HL-60 (cell line): ENCODE measurements at regions not wholly inside any gene's neighbourhood (a gene's known extent, or its start where the extent isn't known, plus 50 kb on each side); places are given as distances from the start of the nearest gene placed in this dataset.

ENCODE experiments used
- DNase-seq, 2 experiments: peaks; one replicate each; pipeline ENCODE4 v3.0.0-alpha.2; 2010 to 2020; ENCODE audit warnings: low read depth in 1 of 2, low spot score in 1 of 2
- H3K27ac ChIP-seq: fragments of 250-450 bp; sonication (Bioruptor Pico); replicated peaks from 2 replicates; pipeline ENCODE4 v1.5.1; 2020; ENCODE audit warnings: mild to moderate bottlenecking, moderate library complexity
- H3K27me3 ChIP-seq: fragments of 250-450 bp; sonication (Bioruptor Pico); 2 replicates; pipeline ENCODE4 v1.5.1; 2021; ENCODE audit warnings: mild to moderate bottlenecking, moderate library complexity; ENCODE audit not compliant: insufficient read depth, poor library complexity, severe bottlenecking
- H3K4me3 ChIP-seq: replicated peaks from 2 replicates; pipeline ENCODE4 v1.5.1; 2011; ENCODE audit warnings: mild to moderate bottlenecking, control low read depth, low read length; ENCODE audit not compliant: insufficient read depth
- GABPA ChIP-seq: IDR thresholded peaks from 2 replicates; pipeline ENCODE4 v1.6.1; 2012; ENCODE audit warnings: low read depth
- POLR2AphosphoS5 ChIP-seq: IDR thresholded peaks from 2 replicates; pipeline ENCODE4 v1.6.1; 2012; ENCODE audit warnings: low read depth
- SPI1 ChIP-seq: IDR thresholded peaks from 2 replicates; pipeline ENCODE4 v1.6.1; 2012; ENCODE audit warnings: low read depth, mild to moderate bottlenecking, borderline replicate concordance
- TF ChIP-seq, protein P1 (sequence below): IDR thresholded peaks from one replicate; pipeline ENCODE4 v1.5.1; 2011; ENCODE audit warnings: low read length, control low read depth, inconsistent platforms; ENCODE audit not compliant: insufficient read depth
- TF ChIP-seq, protein P2 (sequence below): IDR thresholded peaks from 2 replicates; pipeline ENCODE4 v1.6.1; 2012; ENCODE audit warnings: low read depth; ENCODE audit not compliant: insufficient replicate concordance

DNA sequence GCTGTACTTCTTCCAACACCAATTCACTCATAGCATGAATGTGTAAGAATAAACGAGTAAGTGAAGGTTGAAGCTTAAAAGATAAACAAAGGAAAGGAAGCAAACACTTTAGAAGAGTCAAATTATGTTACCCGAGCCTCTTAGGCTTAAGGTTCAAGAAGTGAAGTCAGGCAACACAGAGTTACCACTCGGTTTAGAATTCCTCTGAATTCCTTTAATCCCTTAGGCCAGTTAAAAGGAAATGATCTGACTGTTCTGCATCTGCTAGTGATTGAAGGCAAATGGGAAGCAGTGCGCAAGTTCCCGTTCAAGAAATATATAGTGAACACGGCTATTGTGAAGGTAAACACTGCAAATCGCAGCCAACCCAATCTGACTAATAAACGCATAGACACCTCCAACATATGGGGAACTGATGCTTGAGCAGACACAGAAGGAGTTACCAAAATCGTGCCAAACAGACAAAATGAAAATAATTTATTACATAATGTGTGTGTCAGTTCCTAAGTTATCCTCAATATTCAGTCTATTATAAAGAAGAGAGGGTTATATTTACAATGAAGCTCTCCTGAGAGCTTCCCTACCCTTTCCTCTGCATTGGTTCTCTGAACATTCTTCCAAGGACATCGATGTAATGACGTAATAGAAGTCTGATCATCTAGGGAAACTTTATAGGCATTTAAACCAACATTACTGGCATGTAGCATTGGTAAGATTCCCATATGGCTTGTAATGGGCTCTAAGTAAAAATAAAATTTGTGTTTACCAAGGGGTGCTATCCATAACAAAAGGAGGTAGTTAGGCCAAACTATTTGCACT lies 837.1 kb upstream of the ZNF608 start:
- DNase-seq = no peak
- H3K27me3 ChIP-seq = no peaks in the 10 kb centered on the region
- TF ChIP-seq POLR2AphosphoS5 (no peak), SPI1 (no peak), GABPA (no peak)
- TF ChIP-seq, protein P1, sequence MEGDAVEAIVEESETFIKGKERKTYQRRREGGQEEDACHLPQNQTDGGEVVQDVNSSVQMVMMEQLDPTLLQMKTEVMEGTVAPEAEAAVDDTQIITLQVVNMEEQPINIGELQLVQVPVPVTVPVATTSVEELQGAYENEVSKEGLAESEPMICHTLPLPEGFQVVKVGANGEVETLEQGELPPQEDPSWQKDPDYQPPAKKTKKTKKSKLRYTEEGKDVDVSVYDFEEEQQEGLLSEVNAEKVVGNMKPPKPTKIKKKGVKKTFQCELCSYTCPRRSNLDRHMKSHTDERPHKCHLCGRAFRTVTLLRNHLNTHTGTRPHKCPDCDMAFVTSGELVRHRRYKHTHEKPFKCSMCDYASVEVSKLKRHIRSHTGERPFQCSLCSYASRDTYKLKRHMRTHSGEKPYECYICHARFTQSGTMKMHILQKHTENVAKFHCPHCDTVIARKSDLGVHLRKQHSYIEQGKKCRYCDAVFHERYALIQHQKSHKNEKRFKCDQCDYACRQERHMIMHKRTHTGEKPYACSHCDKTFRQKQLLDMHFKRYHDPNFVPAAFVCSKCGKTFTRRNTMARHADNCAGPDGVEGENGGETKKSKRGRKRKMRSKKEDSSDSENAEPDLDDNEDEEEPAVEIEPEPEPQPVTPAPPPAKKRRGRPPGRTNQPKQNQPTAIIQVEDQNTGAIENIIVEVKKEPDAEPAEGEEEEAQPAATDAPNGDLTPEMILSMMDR = no peak
- TF ChIP-seq, protein P2, sequence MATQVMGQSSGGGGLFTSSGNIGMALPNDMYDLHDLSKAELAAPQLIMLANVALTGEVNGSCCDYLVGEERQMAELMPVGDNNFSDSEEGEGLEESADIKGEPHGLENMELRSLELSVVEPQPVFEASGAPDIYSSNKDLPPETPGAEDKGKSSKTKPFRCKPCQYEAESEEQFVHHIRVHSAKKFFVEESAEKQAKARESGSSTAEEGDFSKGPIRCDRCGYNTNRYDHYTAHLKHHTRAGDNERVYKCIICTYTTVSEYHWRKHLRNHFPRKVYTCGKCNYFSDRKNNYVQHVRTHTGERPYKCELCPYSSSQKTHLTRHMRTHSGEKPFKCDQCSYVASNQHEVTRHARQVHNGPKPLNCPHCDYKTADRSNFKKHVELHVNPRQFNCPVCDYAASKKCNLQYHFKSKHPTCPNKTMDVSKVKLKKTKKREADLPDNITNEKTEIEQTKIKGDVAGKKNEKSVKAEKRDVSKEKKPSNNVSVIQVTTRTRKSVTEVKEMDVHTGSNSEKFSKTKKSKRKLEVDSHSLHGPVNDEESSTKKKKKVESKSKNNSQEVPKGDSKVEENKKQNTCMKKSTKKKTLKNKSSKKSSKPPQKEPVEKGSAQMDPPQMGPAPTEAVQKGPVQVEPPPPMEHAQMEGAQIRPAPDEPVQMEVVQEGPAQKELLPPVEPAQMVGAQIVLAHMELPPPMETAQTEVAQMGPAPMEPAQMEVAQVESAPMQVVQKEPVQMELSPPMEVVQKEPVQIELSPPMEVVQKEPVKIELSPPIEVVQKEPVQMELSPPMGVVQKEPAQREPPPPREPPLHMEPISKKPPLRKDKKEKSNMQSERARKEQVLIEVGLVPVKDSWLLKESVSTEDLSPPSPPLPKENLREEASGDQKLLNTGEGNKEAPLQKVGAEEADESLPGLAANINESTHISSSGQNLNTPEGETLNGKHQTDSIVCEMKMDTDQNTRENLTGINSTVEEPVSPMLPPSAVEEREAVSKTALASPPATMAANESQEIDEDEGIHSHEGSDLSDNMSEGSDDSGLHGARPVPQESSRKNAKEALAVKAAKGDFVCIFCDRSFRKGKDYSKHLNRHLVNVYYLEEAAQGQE = no peak
- no peak overlapping the region for H3K4me3 ChIP-seq
- no peak overlapping the region for H3K27ac ChIP-seq

DNA sequence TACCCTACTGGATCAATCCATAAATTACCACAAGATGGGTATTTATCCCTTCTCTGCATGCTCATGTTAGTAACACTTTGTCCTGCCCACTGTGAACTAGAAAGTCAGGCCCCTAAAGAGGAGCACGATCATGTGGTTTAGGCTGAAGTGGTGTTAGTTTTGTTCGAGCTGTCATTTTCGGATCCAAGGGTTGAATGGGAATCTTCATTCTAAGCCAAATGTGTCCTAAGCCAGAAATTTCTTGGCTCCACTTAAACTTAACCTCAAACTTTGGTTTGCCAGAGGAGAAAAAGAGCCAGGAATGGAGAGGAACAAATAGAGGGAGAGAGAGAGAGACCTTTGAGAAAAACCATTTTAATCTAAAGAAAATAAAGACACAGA lies 837.7 kb upstream of the ZNF608 start:
- TF ChIP-seq POLR2AphosphoS5 = no peak
- TF ChIP-seq, protein P1 = no peak
- no peak for TF ChIP-seq GABPA
- TF ChIP-seq, protein P2 = no peak
- TF ChIP-seq SPI1 = no peak
- H3K27ac ChIP-seq = no peak overlapping the region
- DNase-seq = no peak

DNA sequence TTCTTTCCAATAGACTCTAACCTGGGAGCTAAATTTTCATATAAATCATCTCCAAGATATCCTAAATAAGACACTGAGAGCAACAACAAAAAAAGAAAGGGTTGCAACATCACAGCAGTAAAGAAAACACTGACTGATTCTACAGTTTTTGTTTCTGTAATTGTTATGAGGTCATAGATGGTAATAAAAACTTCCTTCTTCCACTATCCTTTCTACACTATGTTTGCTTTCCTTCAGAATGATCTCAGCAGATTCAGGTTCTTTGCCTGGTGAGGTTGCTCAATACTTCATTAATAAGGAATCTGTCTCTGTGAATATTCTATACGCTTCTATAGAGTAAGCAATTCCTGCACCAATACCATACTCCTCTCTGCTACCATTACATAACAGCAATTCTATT lies 835.6 kb upstream of the GRAMD2B start:
- Histone ChIP-seq H3K27me3 (no peaks in the 10 kb centered on the region), H3K27ac (no peak overlapping the region), H3K4me3 (no peak overlapping the region)
- TF ChIP-seq POLR2AphosphoS5 = no peak
- TF ChIP-seq, protein P2 = no peak
- TF ChIP-seq GABPA = no peak
- TF ChIP-seq SPI1 = no peak
- TF ChIP-seq, protein P1 = no peak
- no peak for DNase-seq

More for the DNA sequence above, 837.7 kb upstream of the ZNF608 start:
- Histone ChIP-seq H3K4me3 (no peak overlapping the region), H3K27me3 (no peaks in the 10 kb centered on the region)
